Smooth muscle cell (in vitro differentiated cells): ENCODE measurements at regions not wholly inside any gene's neighbourhood (a gene's known extent, or its start where the extent isn't known, plus 50 kb on each side); places are given as distances from the start of the nearest gene placed in this dataset.

ENCODE experiments used
- DNase-seq: peaks from one replicate; lab custom pipeline; 2025; ENCODE audit not compliant: unreplicated experiment; lab: John Stamatoyannopoulos, UW
- H2AFZ ChIP-seq: fragments of 200-600 bp; sonication (generic); 2 replicates; pipeline ENCODE4 v1.6.0; 2016; ENCODE audit warnings: antibody characterized with exemption, low read depth, mild to moderate bottlenecking
- H3F3A ChIP-seq: fragments of 200-600 bp; sonication (generic); 2 replicates; pipeline ENCODE4 v1.6.0; 2017; ENCODE audit warnings: antibody characterized with exemption, low read depth
- H3K27ac ChIP-seq: fragments of 200-600 bp; sonication (generic); 2 replicates; pipeline ENCODE4 v1.5.1; 2016; ENCODE audit warnings: low read depth, mild to moderate bottlenecking
- H3K27me3 ChIP-seq: fragments of 200-600 bp; sonication (generic); 2 replicates; pipeline ENCODE4 v1.6.1; 2016; ENCODE audit warnings: low read depth, mild to moderate bottlenecking
- H3K36me3 ChIP-seq: fragments of 200-600 bp; sonication (generic); 2 replicates; pipeline ENCODE4 v1.5.1; 2016; ENCODE audit warnings: low read depth
- H3K4me1 ChIP-seq: fragments of 200-600 bp; sonication (generic); 2 replicates; pipeline ENCODE4 v1.5.1; 2016; ENCODE audit warnings: low read depth
- H3K4me2 ChIP-seq: fragments of 200-600 bp; sonication (generic); 2 replicates; pipeline ENCODE4 v1.6.0; 2016; ENCODE audit warnings: mild to moderate bottlenecking
- H3K4me3 ChIP-seq: fragments of 200-600 bp; sonication (generic); 2 replicates; pipeline ENCODE4 v1.5.1; 2016; ENCODE audit warnings: mild to moderate bottlenecking
- H3K79me2 ChIP-seq: fragments of 200-600 bp; sonication (generic); 2 replicates; pipeline ENCODE4 v1.6.0; 2016; ENCODE audit warnings: low read depth, mild to moderate bottlenecking
- H3K9ac ChIP-seq: fragments of 200-600 bp; sonication (generic); 2 replicates; pipeline ENCODE4 v1.6.0; 2016; ENCODE audit warnings: low read depth
- H3K9me3 ChIP-seq: fragments of 200-600 bp; sonication (generic); replicated peaks from 2 replicates; pipeline ENCODE4 v1.5.1; 2016; ENCODE audit warnings: low read depth
- H4K20me1 ChIP-seq: fragments of 200-600 bp; sonication (generic); 2 replicates; pipeline ENCODE4 v1.6.0; 2016; ENCODE audit warnings: low read depth
- CTCF ChIP-seq: fragments of 200-600 bp; sonication (generic); IDR thresholded peaks from 2 replicates; pipeline ENCODE4 v1.5.1; 2017; ENCODE audit warnings: borderline replicate concordance, mild to moderate bottlenecking, antibody characterized with exemption; ENCODE audit not compliant: insufficient read depth, poor library complexity, severe bottlenecking
- WGBS: methylation state at CpG from one replicate; pipeline ENCODE4 v1.1.7; 2016; ENCODE audit warnings: low lambda C conversion rate; 5-methylcytosine and 5-hydroxymethylcytosine counted together

GRCh38 chr12:5374713-5375112 is 57.2 kb upstream of the NTF3 start:
- H4K20me1 ChIP-seq: no peaks in the 10 kb centered on the region
- no peak for DNase-seq
- no peaks in the 10 kb centered on the region for H3K9me3 ChIP-seq
- H3K9ac ChIP-seq: no peak overlapping the region
- no peak overlapping the region for H3K4me3 ChIP-seq
- TF ChIP-seq CTCF: no peak
- H3K79me2 ChIP-seq: no peaks in the 10 kb centered on the region
- no peaks in the 10 kb centered on the region for H3K27me3 ChIP-seq
- WGBS: 94% methylated on average over 1 of the region's 1 CpG
- no peak overlapping the region for H3K4me2 ChIP-seq
- H3K4me1 ChIP-seq: no peaks in the 10 kb centered on the region
- no peaks in the 10 kb centered on the region for H3K36me3 ChIP-seq
- no peak overlapping the region for H3K27ac ChIP-seq
- no peaks in the 10 kb centered on the region for H3F3A ChIP-seq
- no peak overlapping the region for H2AFZ ChIP-seq

GRCh38 chr12:5375547-5376295 is 56.2 kb upstream of the NTF3 start:
- no peaks in the 10 kb centered on the region for H4K20me1 ChIP-seq
- 95% methylated on average over 5 of the region's 5 CpGs for WGBS
- no peak overlapping the region for H3K4me2 ChIP-seq
- no peak overlapping the region for H3K4me3 ChIP-seq
- TF ChIP-seq CTCF: no peak
- H3K9ac ChIP-seq: no peak overlapping the region
- no peaks in the 10 kb centered on the region for H3K27me3 ChIP-seq
- no peaks in the 10 kb centered on the region for H3K9me3 ChIP-seq
- no peaks in the 10 kb centered on the region for H3K79me2 ChIP-seq
- no peaks in the 10 kb centered on the region for H3F3A ChIP-seq
- no peaks in the 10 kb centered on the region for H3K36me3 ChIP-seq
- DNase-seq: no peak
- no peak overlapping the region for H2AFZ ChIP-seq
- no peak overlapping the region for H3K27ac ChIP-seq
- no peaks in the 10 kb centered on the region for H3K4me1 ChIP-seq

GRCh38 chr12:5376591-5377207 is 55.2 kb upstream of the NTF3 start:
- no peaks in the 10 kb centered on the region for H3K36me3 ChIP-seq
- H3K4me3 ChIP-seq: no peak overlapping the region
- no peaks in the 10 kb centered on the region for H3K27me3 ChIP-seq
- no peak for DNase-seq
- no peak overlapping the region for H3K4me2 ChIP-seq
- H3F3A ChIP-seq: no peaks in the 10 kb centered on the region
- WGBS: 96% methylated on average over 5 of the region's 5 CpGs
- H3K79me2 ChIP-seq: no peaks in the 10 kb centered on the region
- H3K9me3 ChIP-seq: no peaks in the 10 kb centered on the region
- no peaks in the 10 kb centered on the region for H4K20me1 ChIP-seq
- H2AFZ ChIP-seq: no peak overlapping the region
- H3K4me1 ChIP-seq: no peaks in the 10 kb centered on the region
- H3K9ac ChIP-seq: no peak overlapping the region
- no peak overlapping the region for H3K27ac ChIP-seq
- TF ChIP-seq CTCF: no peak
